Kidney (tissue), 13 donors: ENCODE measurements at regions not wholly inside any gene's neighbourhood (a gene's known extent, or its start where the extent isn't known, plus 50 kb on each side); places are given as distances from the start of the nearest gene placed in this dataset.
A peak's percentile ranks its signal among the peaks of the same experiment; 100 is the strongest.

Experiments
- DNase-seq, 5 donors: peaks; one replicate each; pipeline ENCODE4 v3.0.0-alpha.2; 2013 to 2020
- FAIRE-seq: peaks from 2 replicates; lab custom pipeline; 2012; peaks lifted over from hg19 to GRCh38; lab: Jason Lieb, UNC
- H3K27ac ChIP-seq, 2 donors: one replicate each; pipeline ENCODE4 v1.7.0; 2013; ENCODE audit warnings: low read depth in 2 of 2, low read length in 2 of 2, inconsistent platforms in 1 of 2
- H3K27me3 ChIP-seq: one replicate; pipeline ENCODE4 v1.7.1; 2013; ENCODE audit warnings: low read length, inconsistent platforms; ENCODE audit not compliant: control insufficient read depth, insufficient read depth
- H3K36me3 ChIP-seq, 3 donors: one replicate each; pipeline versions ENCODE4 v1.7.0 to v1.7.1; 2013; ENCODE audit warnings: low read length in 3 of 3, control low read depth in 1 of 3, inconsistent platforms in 1 of 3; ENCODE audit not compliant: insufficient read depth in 3 of 3, control insufficient read depth in 2 of 3
- H3K4me1 ChIP-seq, 3 donors: one replicate each; pipeline versions ENCODE4 v1.7.0 to v1.7.1; 2013; ENCODE audit warnings: low read length in 3 of 3, inconsistent platforms in 1 of 3, low read depth in 1 of 3; ENCODE audit not compliant: control insufficient read depth in 2 of 3, insufficient read depth in 2 of 3
- H3K4me3 ChIP-seq, 3 donors: one replicate each; pipeline versions ENCODE4 v1.7.0 to v1.8.1; 2013; ENCODE audit warnings: low read length in 3 of 3, control low read depth in 1 of 3, inconsistent platforms in 1 of 3
- H3K9ac ChIP-seq, 3 donors: one replicate each; pipeline versions ENCODE4 v1.7.0 to v1.7.1; 2013; ENCODE audit warnings: low read length in 3 of 3, control low read depth in 1 of 3, inconsistent platforms in 1 of 3
- H3K9me3 ChIP-seq, 3 donors: one replicate each; pipeline versions ENCODE4 v1.7.0 to v1.7.1; 2013; ENCODE audit warnings: low read length in 3 of 3, control low read depth in 1 of 3, inconsistent platforms in 1 of 3; ENCODE audit not compliant: control insufficient read depth in 2 of 3, insufficient read depth in 1 of 3
- intact Hi-C: fragments of 100-400 bp; cut with DNase I; formaldehyde crosslinking; loops from one replicate; pipeline ENCODE4 v1.11.1; 2022
- TF ChIP-seq, protein P1 (sequence below): IDR thresholded peaks from 3 replicates; pipeline ENCODE4 v1.5.1; 2012; ENCODE audit warnings: mild to moderate bottlenecking, moderate library complexity, borderline replicate concordance; ENCODE audit not compliant: insufficient read depth; ENCODE audit errors: extremely low read depth
- donor health status: control.
- donor health status: control.
- donor health status: control.
- donor health status: control.
- donor health status: control.
- donor health status: DM: yes; HTN: yes; CAD: no.
- donor health status: Normal renal cell carcinoma (clear cell type).

DNA sequence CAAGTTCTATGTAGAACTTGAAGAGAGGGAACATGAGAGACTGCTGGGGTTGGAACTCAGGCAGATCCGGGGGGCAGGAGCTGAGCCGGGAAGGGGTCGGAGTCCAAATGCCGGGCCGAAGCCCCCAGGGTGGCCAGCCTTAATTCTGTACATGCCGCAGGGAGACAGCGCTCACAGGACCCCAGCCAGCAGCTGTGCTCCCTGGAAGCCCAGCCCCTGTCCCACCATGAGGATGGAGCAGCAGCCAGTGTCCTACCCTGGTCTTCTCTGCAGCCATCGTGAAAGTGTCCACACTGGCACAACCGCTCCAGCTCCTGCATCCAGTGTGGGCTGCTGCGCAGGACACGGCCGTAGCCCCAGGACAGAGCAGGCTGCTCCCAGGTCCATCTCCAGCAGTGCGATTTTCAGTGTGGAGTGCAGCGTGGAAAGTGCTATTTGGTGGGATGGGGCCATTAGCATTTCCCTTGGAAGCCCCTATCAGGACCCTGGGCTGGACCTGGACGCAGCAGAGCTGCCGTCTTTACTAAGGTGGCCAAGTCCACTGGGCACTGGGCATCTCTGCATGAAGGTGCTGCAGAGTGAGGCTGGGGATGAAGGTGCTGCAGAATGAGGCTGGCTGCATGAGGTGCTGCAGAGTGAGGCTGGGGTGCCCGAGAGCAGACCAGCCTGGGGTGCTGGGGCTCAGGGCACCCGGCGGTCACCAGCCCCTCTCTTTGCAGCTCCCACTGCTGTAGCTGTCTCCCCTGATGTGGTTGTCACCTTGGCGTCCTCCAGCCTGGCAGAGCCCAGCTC is 737.4 kb downstream of the BRD1 start:
- peak in 1 of 5 donors; percentile 53 for DNase-seq
- no peak overlapping the region for H3K4me3 ChIP-seq
- intact Hi-C loops, result no loop called here
- H3K9me3 ChIP-seq, result no peaks in the 10 kb centered on the region
- no peaks in the 10 kb centered on the region for H3K27me3 ChIP-seq
- no peaks in the 10 kb centered on the region for H3K4me1 ChIP-seq
- TF ChIP-seq, protein P1, sequence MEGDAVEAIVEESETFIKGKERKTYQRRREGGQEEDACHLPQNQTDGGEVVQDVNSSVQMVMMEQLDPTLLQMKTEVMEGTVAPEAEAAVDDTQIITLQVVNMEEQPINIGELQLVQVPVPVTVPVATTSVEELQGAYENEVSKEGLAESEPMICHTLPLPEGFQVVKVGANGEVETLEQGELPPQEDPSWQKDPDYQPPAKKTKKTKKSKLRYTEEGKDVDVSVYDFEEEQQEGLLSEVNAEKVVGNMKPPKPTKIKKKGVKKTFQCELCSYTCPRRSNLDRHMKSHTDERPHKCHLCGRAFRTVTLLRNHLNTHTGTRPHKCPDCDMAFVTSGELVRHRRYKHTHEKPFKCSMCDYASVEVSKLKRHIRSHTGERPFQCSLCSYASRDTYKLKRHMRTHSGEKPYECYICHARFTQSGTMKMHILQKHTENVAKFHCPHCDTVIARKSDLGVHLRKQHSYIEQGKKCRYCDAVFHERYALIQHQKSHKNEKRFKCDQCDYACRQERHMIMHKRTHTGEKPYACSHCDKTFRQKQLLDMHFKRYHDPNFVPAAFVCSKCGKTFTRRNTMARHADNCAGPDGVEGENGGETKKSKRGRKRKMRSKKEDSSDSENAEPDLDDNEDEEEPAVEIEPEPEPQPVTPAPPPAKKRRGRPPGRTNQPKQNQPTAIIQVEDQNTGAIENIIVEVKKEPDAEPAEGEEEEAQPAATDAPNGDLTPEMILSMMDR, result no peak
- H3K27ac ChIP-seq, result no peak overlapping the region
- no peaks in the 10 kb centered on the region for H3K36me3 ChIP-seq
- no peak for FAIRE-seq
- H3K9ac ChIP-seq, result no peak overlapping the region

DNA sequence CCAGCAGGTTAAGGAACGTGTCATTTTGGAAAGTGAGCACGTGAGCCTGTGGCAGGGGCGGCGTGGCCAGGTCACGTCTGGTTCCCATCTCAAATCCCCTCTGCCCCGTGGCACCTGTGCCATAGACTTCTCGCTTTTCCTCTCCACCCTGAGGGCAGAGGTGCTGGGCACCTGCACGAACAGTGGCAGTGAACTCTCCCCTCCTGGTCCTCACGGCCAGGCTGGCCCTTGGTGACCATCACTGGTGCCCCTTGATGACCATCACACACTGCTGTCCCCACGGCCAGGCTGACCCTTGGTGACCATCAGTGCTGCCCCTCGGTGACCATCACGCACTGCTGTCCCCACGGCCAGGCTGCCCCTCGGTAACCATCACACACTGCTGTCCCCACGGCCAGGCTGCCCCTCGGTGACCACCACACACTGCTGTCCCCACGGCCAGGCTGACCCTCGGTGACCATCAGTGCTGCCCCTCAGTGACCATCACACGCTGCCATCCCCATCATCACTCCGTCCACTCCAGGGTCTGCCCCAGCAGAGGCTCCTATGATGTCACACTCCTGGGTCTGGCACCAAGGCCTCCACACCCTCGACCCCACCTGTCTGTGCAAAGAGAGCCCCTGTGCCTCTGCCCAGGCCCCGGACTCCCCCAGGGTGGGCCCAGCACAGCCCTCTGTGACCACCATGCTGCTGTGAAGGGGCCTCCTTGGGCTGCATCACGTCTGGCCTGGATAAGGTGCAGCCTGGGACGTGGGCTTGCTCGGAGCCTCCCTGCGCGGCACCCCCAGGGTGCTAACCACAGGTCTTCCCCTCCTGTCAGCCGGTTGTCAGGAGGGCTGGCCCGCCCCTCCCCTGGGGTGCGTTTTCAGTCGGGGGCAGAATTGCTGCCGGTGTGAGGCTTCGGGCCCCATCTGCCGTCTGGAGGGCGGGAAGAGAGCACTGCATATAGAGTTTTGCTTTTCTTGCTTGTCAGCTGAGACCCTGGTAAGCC is 738.6 kb downstream of the BRD1 start:
- FAIRE-seq (no peak), DNase-seq (peak in 2 of 5 donors; percentile 35 to 69)
- H3K27ac ChIP-seq, result no peak overlapping the region
- H3K9me3 ChIP-seq, result no peaks in the 10 kb centered on the region
- TF ChIP-seq, protein P1, result no peak
- H3K4me3 ChIP-seq, result no peak overlapping the region
- intact Hi-C loops, result no loop called here
- no peak overlapping the region for H3K9ac ChIP-seq
- H3K27me3 ChIP-seq, result no peaks in the 10 kb centered on the region
- H3K36me3 ChIP-seq, result no peaks in the 10 kb centered on the region
- H3K4me1 ChIP-seq, result no peaks in the 10 kb centered on the region

DNA sequence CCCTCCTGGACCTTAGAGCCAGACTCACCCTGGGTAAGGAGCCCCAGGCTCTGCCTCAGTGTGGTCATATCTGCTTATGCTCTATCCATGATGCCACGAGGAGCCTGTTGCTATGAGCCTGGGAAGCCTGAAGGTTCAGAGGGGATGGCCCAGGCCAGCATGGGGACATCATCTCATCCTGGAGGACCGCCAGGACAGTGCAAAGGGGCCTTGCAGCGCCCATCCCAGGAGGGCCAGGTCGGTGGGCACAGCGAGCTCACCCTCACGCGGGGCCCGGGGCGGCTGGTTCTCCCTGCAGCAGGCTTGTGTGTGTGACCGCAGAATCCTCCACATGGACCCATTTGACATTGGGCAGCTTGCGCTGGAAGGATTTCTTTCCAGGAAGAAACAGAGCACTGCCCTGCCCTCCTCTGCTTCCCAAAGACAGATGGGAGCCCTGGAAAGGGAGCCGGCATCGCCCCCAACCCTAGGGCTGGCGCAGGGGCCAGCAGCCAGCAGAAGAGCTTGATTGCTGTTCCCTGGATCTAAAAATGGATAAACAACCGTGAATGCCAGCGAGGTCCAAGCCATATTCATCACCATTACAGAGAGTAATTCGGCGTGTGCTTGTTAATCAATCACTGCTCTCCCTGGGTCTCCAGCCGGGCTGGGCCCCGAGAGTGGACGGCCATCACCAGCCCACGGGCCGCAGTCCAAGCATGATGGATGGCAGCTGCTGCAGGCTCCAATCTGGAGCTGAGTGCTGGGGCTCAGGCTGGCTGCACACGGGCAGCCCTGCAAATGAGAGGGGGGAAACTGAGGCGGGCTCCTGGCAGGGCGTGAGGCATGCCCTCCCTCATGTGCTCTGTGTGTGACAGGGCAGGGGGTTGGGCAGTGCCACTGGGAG is 739.7 kb downstream of the BRD1 start:
- intact Hi-C loops, result no loop called here
- no peaks in the 10 kb centered on the region for H3K9me3 ChIP-seq
- TF ChIP-seq, protein P1, result no peak
- FAIRE-seq, result no peak
- no peaks in the 10 kb centered on the region for H3K27me3 ChIP-seq
- no peak overlapping the region for H3K4me3 ChIP-seq
- no peak overlapping the region for H3K9ac ChIP-seq
- peak in 3 of 5 donors; percentile 34 to 48 (median 39) for DNase-seq
- no peak overlapping the region for H3K27ac ChIP-seq
- H3K4me1 ChIP-seq, result no peaks in the 10 kb centered on the region
- H3K36me3 ChIP-seq, result no peaks in the 10 kb centered on the region
